Liver (tissue), 8 donors: ENCODE measurements at regions not wholly inside any gene's neighbourhood (a gene's known extent, or its start where the extent isn't known, plus 50 kb on each side); places are given as distances from the start of the nearest gene placed in this dataset.

Source experiments
- DNase-seq: peaks from one replicate; pipeline ENCODE4 v3.0.0-alpha.2; 2017; ENCODE audit warnings: low spot score
- H3K27ac ChIP-seq, 2 donors: one replicate each; pipeline ENCODE4 v1.7.0; 2013; ENCODE audit warnings: inconsistent platforms in 2 of 2, low read length in 2 of 2, control low read depth in 1 of 2, low read depth in 1 of 2, mild to moderate bottlenecking in 1 of 2
- H3K27me3 ChIP-seq, 4 donors: one replicate each; pipeline versions ENCODE4 v1.6.1 to v1.7.0; 2013; ENCODE audit warnings: low read length in 3 of 4, inconsistent platforms in 1 of 4, mild to moderate bottlenecking in 1 of 4, moderate library complexity in 1 of 4; ENCODE audit not compliant: control insufficient read depth in 4 of 4, insufficient read depth in 4 of 4
- H3K36me3 ChIP-seq, 4 donors: one replicate each; pipeline versions ENCODE4 v1.6.1 to v1.7.0; 2013; ENCODE audit warnings: low read length in 3 of 4, mild to moderate bottlenecking in 3 of 4, low read depth in 1 of 4, moderate library complexity in 1 of 4; ENCODE audit not compliant: control insufficient read depth in 4 of 4, insufficient read depth in 3 of 4
- H3K4me1 ChIP-seq, 4 donors: one replicate each; pipeline versions ENCODE4 v1.6.1 to v1.7.0; 2013; ENCODE audit warnings: low read length in 3 of 4, mild to moderate bottlenecking in 3 of 4, moderate library complexity in 1 of 4; ENCODE audit not compliant: control insufficient read depth in 4 of 4, insufficient read depth in 4 of 4
- H3K4me3 ChIP-seq, 3 donors: one replicate each; pipeline versions ENCODE4 v1.6.1 to v1.7.0; 2013; ENCODE audit warnings: low read length in 3 of 3, control low read depth in 1 of 3, low read depth in 1 of 3, mild to moderate bottlenecking in 1 of 3
- H3K9ac ChIP-seq, 2 donors: one replicate each; pipeline ENCODE4 v1.7.0; 2013; ENCODE audit warnings: low read length in 2 of 2, mild to moderate bottlenecking in 2 of 2, moderate library complexity in 2 of 2, control low read depth in 1 of 2, low read depth in 1 of 2
- H3K9me3 ChIP-seq, 4 donors: one replicate each; pipeline versions ENCODE4 v1.6.1 to v1.7.0; 2013; ENCODE audit warnings: low read length in 3 of 4; ENCODE audit not compliant: control insufficient read depth in 4 of 4
- ATF3 ChIP-seq: IDR thresholded peaks from 2 replicates; pipeline ENCODE4 v1.6.1; 2016; ENCODE audit warnings: antibody characterized with exemption
- CTCF ChIP-seq: fragments of 150-350 bp; IDR thresholded peaks from 2 replicates; pipeline ENCODE4 v1.5.1; 2017; ENCODE audit warnings: improper control_type of control experiment, low read depth, low read length; ENCODE audit not compliant: missing input control
- EGR1 ChIP-seq, 2 donors: IDR thresholded peaks; 2 replicates each; pipeline ENCODE4 v1.6.1; 2016 to 2018; ENCODE audit warnings: antibody characterized with exemption in 2 of 2, low read depth in 2 of 2
- FOXA1 ChIP-seq: IDR thresholded peaks from 2 replicates; pipeline ENCODE4 v1.6.1; 2016; ENCODE audit warnings: antibody characterized with exemption
- FOXA2 ChIP-seq: IDR thresholded peaks from 2 replicates; pipeline ENCODE4 v1.6.1; 2016; ENCODE audit warnings: antibody characterized with exemption
- GABPA ChIP-seq, 2 donors: IDR thresholded peaks in 1 of 2; conservative IDR thresholded peaks in 1 of 2; 2 replicates each; pipeline ENCODE4 v1.6.1; 2016; ENCODE audit warnings: antibody characterized with exemption in 2 of 2, mild to moderate bottlenecking in 1 of 2, moderate library complexity in 1 of 2
- HNF4A ChIP-seq, 2 donors: conservative IDR thresholded peaks; 2 replicates each; pipeline ENCODE4 v1.6.1; 2016; ENCODE audit warnings: antibody characterized with exemption in 2 of 2, mild to moderate bottlenecking in 2 of 2
- HNF4G ChIP-seq: IDR thresholded peaks from 2 replicates; pipeline ENCODE4 v1.6.1; 2016; ENCODE audit warnings: antibody characterized with exemption
- JUND ChIP-seq, 2 donors: IDR thresholded peaks; 2 replicates each; pipeline ENCODE4 v1.6.1; 2016; ENCODE audit warnings: antibody characterized with exemption in 2 of 2
- MAX ChIP-seq: IDR thresholded peaks from 2 replicates; pipeline ENCODE4 v1.6.1; 2016; ENCODE audit warnings: antibody characterized with exemption
- NR2F2 ChIP-seq: IDR thresholded peaks from 2 replicates; pipeline ENCODE4 v1.6.1; 2016; ENCODE audit warnings: antibody characterized with exemption
- RAD21 ChIP-seq, 2 donors: IDR thresholded peaks; 2 replicates each; pipeline ENCODE4 v1.6.1; 2016; ENCODE audit warnings: antibody characterized with exemption in 2 of 2, mild to moderate bottlenecking in 2 of 2
- REST ChIP-seq: IDR thresholded peaks from 2 replicates; pipeline ENCODE4 v1.6.1; 2016; ENCODE audit warnings: antibody characterized with exemption, mild to moderate bottlenecking
- RXRA ChIP-seq, 2 donors: IDR thresholded peaks; 2 replicates each; pipeline ENCODE4 v1.6.1; 2017 to 2018; ENCODE audit warnings: antibody characterized with exemption in 2 of 2, mild to moderate bottlenecking in 1 of 2
- SP1 ChIP-seq: IDR thresholded peaks from 2 replicates; pipeline ENCODE4 v1.6.1; 2018; ENCODE audit warnings: antibody characterized with exemption, mild to moderate bottlenecking
- TAF1 ChIP-seq: conservative IDR thresholded peaks from 2 replicates; pipeline ENCODE4 v1.6.1; 2016; ENCODE audit warnings: antibody characterized with exemption, mild to moderate bottlenecking
- YY1 ChIP-seq: IDR thresholded peaks from 2 replicates; pipeline ENCODE4 v1.6.1; 2016; ENCODE audit warnings: antibody characterized with exemption, mild to moderate bottlenecking
- ZBTB33 ChIP-seq: IDR thresholded peaks from 2 replicates; pipeline ENCODE4 v1.6.1; 2016; ENCODE audit warnings: antibody characterized with exemption
- WGBS: extraction: QIAGEN DNeasy Blood & Tissue Kit; methylation state at CpG from one replicate; pipeline ENCODE4 v1.1.7; 2013; 5-methylcytosine and 5-hydroxymethylcytosine counted together
- donor health status: healthy.
- donor health status: healthy.
- donor health status: healthy.
- donor health status: healthy.
- donor health status: healthy.

- H3K4me3 ChIP-seq: no peak overlapping the region
- no peak for DNase-seq
- no peak overlapping the region for H3K27ac ChIP-seq
- no peaks in the 10 kb centered on the region for H3K36me3 ChIP-seq
- 98% methylated on average over 2 of the region's 2 CpGs for WGBS
- no peak overlapping the region for H3K9ac ChIP-seq
- H3K9me3 ChIP-seq: peaks cover 0 to 6% (median 4%) of the 10 kb centered on the region in 4 donors
- no peak for TF ChIP-seq YY1
- no peak for TF ChIP-seq ATF3
- no peak for TF ChIP-seq TAF1
- TF ChIP-seq CTCF: no peak
- TF ChIP-seq FOXA1: no peak
- no peak for TF ChIP-seq ZBTB33
- no peak for TF ChIP-seq RAD21 (IDR thresholded peaks at IDR 0.05)
- TF ChIP-seq EGR1 (IDR thresholded peaks at IDR 0.05; ENCODE audit: low read depth in 2 of 2): no peak
- no peak for TF ChIP-seq HNF4G
- no peak for TF ChIP-seq HNF4A (conservative IDR thresholded peaks at IDR 0.05)
- TF ChIP-seq MAX: no peak
- no peak for TF ChIP-seq RXRA (IDR thresholded peaks at IDR 0.05)
- no peak for TF ChIP-seq FOXA2
- TF ChIP-seq GABPA (IDR thresholded peaks at IDR 0.05 in 1 of 2, conservative IDR thresholded peaks at IDR 0.05 in 1 of 2): no peak
- TF ChIP-seq REST: no peak
- no peak for TF ChIP-seq NR2F2
- TF ChIP-seq SP1: no peak
- TF ChIP-seq JUND (IDR thresholded peaks at IDR 0.05): no peak
- H3K4me1 ChIP-seq: no peaks in the 10 kb centered on the region
- no peaks in the 10 kb centered on the region for H3K27me3 ChIP-seq
Measured at GRCh38 chr10:65614956-65615565, 1310.8 kb upstream of the LRRTM3 start.
